ENCODE measurements at regions not wholly inside any gene's neighbourhood (a gene's known extent, or its start where the extent isn't known, plus 50 kb on each side); places are given as distances from the start of the nearest gene placed in this dataset.
A peak's percentile ranks its signal among the peaks of the same experiment; 100 is the strongest.

GRCh38 chr17:36808180-36808661, 129.1 kb upstream of the LHX1 start:
- H3K36me3 Mint-ChIP-seq (ENCODE audit: low read depth): no peaks in the 10 kb centered on the region
- H3K27ac Mint-ChIP-seq (ENCODE audit: unreplicated experiment): no peak overlapping the region
- H3K4me3 Mint-ChIP-seq: no peak overlapping the region
- H3K27me3 Mint-ChIP-seq (ENCODE audit: low read depth): peaks cover 96% of the 10 kb centered on the region
- DNase-seq (ENCODE audit: low read depth, low spot score): peak; percentile 33
- H3K4me1 Mint-ChIP-seq: peaks cover 9% of the 10 kb centered on the region
- no peaks in the 10 kb centered on the region for H3K9me3 Mint-ChIP-seq
- TF ChIP-seq CTCF (conservative IDR thresholded peaks at IDR 0.05): no peak

- no peak for TF ChIP-seq CTCF (conservative IDR thresholded peaks at IDR 0.05)
- peaks cover 90% of the 10 kb centered on the region for H3K27me3 Mint-ChIP-seq (ENCODE audit: low read depth)
- H3K9me3 Mint-ChIP-seq: no peaks in the 10 kb centered on the region
- H3K36me3 Mint-ChIP-seq (ENCODE audit: low read depth): no peaks in the 10 kb centered on the region
- peaks cover 9% of the 10 kb centered on the region for H3K4me1 Mint-ChIP-seq
- no peak overlapping the region for H3K4me3 Mint-ChIP-seq
- DNase-seq (ENCODE audit: low read depth, low spot score): no peak
- H3K27ac Mint-ChIP-seq (ENCODE audit: unreplicated experiment): no peak overlapping the region
Measured at GRCh38 chr17:36812762-36813161, 124.5 kb upstream of the LHX1 start.

- H3K4me3 Mint-ChIP-seq: no peak overlapping the region
- peaks cover 89% of the 10 kb centered on the region for H3K27me3 Mint-ChIP-seq (ENCODE audit: low read depth)
- TF ChIP-seq CTCF (conservative IDR thresholded peaks at IDR 0.05): no peak
- no peaks in the 10 kb centered on the region for H3K36me3 Mint-ChIP-seq (ENCODE audit: low read depth)
- no peak for DNase-seq (ENCODE audit: low read depth, low spot score)
- no peaks in the 10 kb centered on the region for H3K9me3 Mint-ChIP-seq
- H3K27ac Mint-ChIP-seq (ENCODE audit: unreplicated experiment): no peak overlapping the region
- H3K4me1 Mint-ChIP-seq: peaks cover 9% of the 10 kb centered on the region
Measured at GRCh38 chr17:36813357-36813756, 123.9 kb upstream of the LHX1 start.

GRCh38 chr17:36813957-36814563, 123.2 kb upstream of the LHX1 start:
- H3K4me3 Mint-ChIP-seq: no peak overlapping the region
- H3K36me3 Mint-ChIP-seq (ENCODE audit: low read depth): no peaks in the 10 kb centered on the region
- no peak for TF ChIP-seq CTCF (conservative IDR thresholded peaks at IDR 0.05)
- peaks cover 88% of the 10 kb centered on the region for H3K27me3 Mint-ChIP-seq (ENCODE audit: low read depth)
- peaks cover 9% of the 10 kb centered on the region for H3K4me1 Mint-ChIP-seq
- no peaks in the 10 kb centered on the region for H3K9me3 Mint-ChIP-seq
- no peak for DNase-seq (ENCODE audit: low read depth, low spot score)
- H3K27ac Mint-ChIP-seq (ENCODE audit: unreplicated experiment): no peak overlapping the region

- H3K4me1 Mint-ChIP-seq: peaks cover 9% of the 10 kb centered on the region
Measured at GRCh38 chr17:36814958-36815357, 122.3 kb upstream of the LHX1 start.

More at GRCh38 chr17:36814958-36815357, 122.3 kb upstream of the LHX1 start:
- Mint-ChIP-seq H3K27ac (ENCODE audit: unreplicated experiment) (peak overlapping the region; percentile 62), H3K36me3 (ENCODE audit: low read depth) (no peaks in the 10 kb centered on the region), H3K9me3 (no peaks in the 10 kb centered on the region), H3K4me3 (no peak overlapping the region), H3K27me3 (ENCODE audit: low read depth) (peaks cover 88% of the 10 kb centered on the region)
- TF ChIP-seq CTCF (conservative IDR thresholded peaks at IDR 0.05): no peak
- DNase-seq (ENCODE audit: low read depth, low spot score): no peak

Data from neural crest cell (in vitro differentiated cells).